ENCODE measurements at regions not wholly inside any gene's neighbourhood (a gene's known extent, or its start where the extent isn't known, plus 50 kb on each side); places are given as distances from the start of the nearest gene placed in this dataset.

- no peak for TF ChIP-seq CTCF (IDR thresholded peaks at IDR 0.05; ENCODE audit: insufficient read depth, low read length, poor library complexity, severe bottlenecking)
- TF ChIP-seq EZH2phosphoT487 (conservative IDR thresholded peaks at IDR 0.05; ENCODE audit: low read length): no peak
These were observed 148.0 kb downstream of the ANKRD7 start for GRCh38 chr7:118372530-118372929.
